HepG2 (cell line): ENCODE measurements at regions not wholly inside any gene's neighbourhood (a gene's known extent, or its start where the extent isn't known, plus 50 kb on each side); places are given as distances from the start of the nearest gene placed in this dataset.

Experiments
- MLX ChIP-seq: IDR thresholded peaks from 2 replicates; pipeline ENCODE4 v1.6.1; 2016
- TF ChIP-seq, protein P1 (sequence below): sonication (generic); formaldehyde crosslinking; IDR thresholded peaks from 2 replicates; pipeline ENCODE4 v1.5.0; 2020; ENCODE audit warnings: missing genetic modification reagents

DNA sequence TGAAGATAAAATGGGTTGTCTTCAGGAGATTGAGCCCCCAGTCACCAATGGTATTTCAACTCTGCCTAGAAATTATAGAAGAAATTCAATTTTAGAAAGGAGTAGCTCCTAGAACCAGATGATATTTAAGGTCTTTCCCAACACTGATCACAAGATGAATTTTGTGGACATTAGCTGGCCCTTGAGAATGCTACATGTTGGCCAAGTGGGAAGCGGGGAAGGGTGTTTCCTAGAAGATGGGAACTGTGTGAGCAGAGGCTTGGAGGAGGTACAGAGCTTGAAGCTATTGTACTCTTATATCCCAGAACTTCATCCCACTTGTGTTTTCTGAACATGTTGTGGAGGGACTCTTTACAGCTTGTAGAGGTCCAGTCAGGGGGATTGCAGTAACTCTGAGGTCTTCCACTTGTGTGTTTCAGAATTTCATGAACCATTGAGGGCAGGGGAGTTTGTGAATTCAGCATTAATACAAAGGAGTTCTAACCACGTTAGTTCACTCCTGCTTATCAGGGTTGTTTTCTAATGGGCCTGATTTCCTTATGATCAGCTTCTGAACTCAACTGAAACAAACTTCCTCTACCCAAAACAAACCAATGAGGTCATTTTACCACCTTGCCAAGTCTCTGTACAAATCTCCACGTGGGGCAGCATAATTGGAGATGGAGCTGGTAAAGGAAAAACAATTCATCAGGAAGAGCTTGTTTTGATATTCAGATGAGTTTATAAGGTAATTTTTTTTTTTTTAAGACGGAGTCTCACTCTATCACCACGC, 152.6 kb upstream of the TPM1 start:
- no peak for TF ChIP-seq MLX (CRISPR knock-in tag)
- TF ChIP-seq, protein P1, sequence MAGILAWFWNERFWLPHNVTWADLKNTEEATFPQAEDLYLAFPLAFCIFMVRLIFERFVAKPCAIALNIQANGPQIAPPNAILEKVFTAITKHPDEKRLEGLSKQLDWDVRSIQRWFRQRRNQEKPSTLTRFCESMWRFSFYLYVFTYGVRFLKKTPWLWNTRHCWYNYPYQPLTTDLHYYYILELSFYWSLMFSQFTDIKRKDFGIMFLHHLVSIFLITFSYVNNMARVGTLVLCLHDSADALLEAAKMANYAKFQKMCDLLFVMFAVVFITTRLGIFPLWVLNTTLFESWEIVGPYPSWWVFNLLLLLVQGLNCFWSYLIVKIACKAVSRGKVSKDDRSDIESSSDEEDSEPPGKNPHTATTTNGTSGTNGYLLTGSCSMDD (CRISPR knock-in tag), result no peak
